ES-I3 (cell line): ENCODE measurements at regions not wholly inside any gene's neighbourhood (a gene's known extent, or its start where the extent isn't known, plus 50 kb on each side); places are given as distances from the start of the nearest gene placed in this dataset.
"Not testable (repeated sequence)": the region's sequence is repeated elsewhere in the genome, so short reads cannot be mapped to it uniquely, and the experiment has no call there.

Source experiments
- H3K36me3 ChIP-seq: 2 replicates; pipeline ENCODE4 v1.6.1; 2013; ENCODE audit warnings: mild to moderate bottlenecking, low read length, control low read depth, moderate library complexity; ENCODE audit not compliant: insufficient read depth
- H3K4me1 ChIP-seq: 2 replicates; pipeline ENCODE4 v1.6.1; 2013; ENCODE audit warnings: mild to moderate bottlenecking, control low read depth, low read length; ENCODE audit not compliant: insufficient read depth
- H3K9ac ChIP-seq: 2 replicates; pipeline ENCODE4 v1.6.1; 2013; ENCODE audit warnings: low read depth, mild to moderate bottlenecking, low read length, moderate library complexity
- H3K9me3 ChIP-seq: 2 replicates; pipeline ENCODE4 v1.6.1; 2013; ENCODE audit warnings: mild to moderate bottlenecking, low read length, moderate library complexity; ENCODE audit not compliant: control insufficient read depth, insufficient read depth

- Histone ChIP-seq H3K9ac (no peak overlapping the region), H3K36me3 (no peaks in the 10 kb centered on the region), H3K4me1 (no peaks in the 10 kb centered on the region), H3K9me3 (no peaks in the 10 kb centered on the region)
These were observed 368.3 kb upstream of the TMPRSS15 start for GRCh38 chr21:18771845-18772380.

DNA sequence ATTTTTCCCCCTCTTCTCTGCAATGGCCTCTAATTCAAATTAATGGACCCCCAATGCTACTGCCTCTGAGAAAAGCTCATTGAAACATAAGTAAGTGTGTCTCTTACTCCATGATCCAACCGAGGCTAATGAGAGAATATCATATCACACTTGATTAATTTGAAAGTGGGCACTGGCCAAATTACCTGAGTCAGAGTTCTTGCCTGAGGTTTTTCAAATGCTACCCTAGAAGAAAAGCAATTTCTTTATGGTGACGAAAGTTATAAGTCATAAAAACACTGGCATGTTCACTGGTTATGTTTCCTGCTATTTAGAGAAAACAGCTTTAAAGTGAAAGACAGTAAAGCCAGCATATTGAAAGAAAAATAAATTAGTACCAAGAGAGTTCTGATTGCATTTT is 368.8 kb upstream of the TMPRSS15 start:
- Histone ChIP-seq H3K9me3 (no peaks in the 10 kb centered on the region), H3K36me3 (no peaks in the 10 kb centered on the region), H3K4me1 (no peaks in the 10 kb centered on the region), H3K9ac (no peak overlapping the region)

- no peaks in the 10 kb centered on the region for H3K4me1 ChIP-seq
- no peaks in the 10 kb centered on the region for H3K36me3 ChIP-seq
- H3K9ac ChIP-seq, result no peak overlapping the region
- H3K9me3 ChIP-seq, result no peaks in the 10 kb centered on the region
These were observed 369.3 kb upstream of the TMPRSS15 start for GRCh38 chr21:18772897-18773296.

DNA sequence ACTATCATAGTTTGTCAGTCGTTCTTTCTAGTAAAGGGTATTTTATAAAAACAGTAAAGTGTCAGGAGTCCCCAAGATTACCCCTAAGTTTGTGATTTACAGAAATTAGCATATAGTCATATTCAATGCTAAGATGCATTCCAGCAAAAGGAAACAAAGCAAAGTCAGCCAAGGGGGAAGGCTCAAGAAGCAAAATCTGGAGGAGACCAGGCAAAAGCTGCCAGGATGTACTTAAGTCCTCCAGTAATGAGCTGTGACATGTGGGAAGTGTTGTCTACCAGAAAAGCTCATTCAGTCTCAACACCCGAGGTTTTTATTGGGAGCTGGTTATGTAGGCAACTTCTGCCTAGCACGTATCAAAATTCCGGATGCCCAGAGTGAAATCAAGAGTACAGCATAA is 373.4 kb upstream of the TMPRSS15 start:
- Histone ChIP-seq H3K9me3 (0 out of 2 replicates have a peak, but pooled peaks cover 3% of the 10 kb centered on the region), H3K4me1 (no peaks in the 10 kb centered on the region), H3K9ac (no peak overlapping the region), H3K36me3 (no peaks in the 10 kb centered on the region)

DNA sequence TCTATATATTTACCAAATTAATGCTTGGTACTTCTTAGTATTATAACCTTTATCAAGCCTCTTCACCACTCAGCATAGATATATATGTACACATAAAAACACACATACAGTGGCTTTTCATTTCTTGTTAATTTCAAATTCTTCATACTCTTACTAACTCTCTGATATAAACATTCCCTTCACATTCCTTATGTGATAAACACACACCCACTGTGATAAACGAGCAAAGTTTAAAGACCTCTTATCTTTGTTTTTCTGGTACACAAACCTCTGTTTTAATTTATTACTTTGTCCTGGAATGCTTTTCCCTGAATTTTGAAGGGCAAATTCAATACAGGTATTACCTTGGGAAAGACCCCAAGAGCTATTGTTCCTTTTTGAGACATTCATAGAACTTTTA is 379.1 kb upstream of the TMPRSS15 start:
- Histone ChIP-seq H3K36me3 (no peaks in the 10 kb centered on the region), H3K9ac (no peak overlapping the region), H3K9me3 (0 out of 2 replicates have a peak, but pooled peaks cover 3% of the 10 kb centered on the region), H3K4me1 (no peaks in the 10 kb centered on the region)

DNA sequence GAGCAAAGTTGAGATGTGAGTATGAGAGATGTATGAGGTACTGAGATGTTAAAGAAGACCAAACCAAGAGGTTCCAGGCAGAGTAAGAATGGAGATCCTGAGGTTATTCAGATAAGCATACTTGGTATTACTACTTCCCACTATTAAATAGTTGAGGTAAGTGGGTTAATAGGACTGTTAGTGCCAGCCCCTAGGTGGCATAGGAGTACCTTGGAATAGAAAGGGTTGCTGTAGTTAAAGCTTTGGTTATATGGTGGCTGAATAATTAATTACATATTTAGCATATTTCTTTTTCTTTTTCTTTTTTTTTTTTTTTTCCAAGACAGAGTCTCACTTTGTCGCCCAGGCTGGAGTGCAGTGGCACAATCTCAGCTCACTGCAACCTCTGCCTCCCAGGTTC is 397.9 kb upstream of the TMPRSS15 start:
- Histone ChIP-seq H3K9me3 (0 out of 2 replicates have a peak, but pooled peaks cover 2% of the 10 kb centered on the region), H3K36me3 (no peaks in the 10 kb centered on the region), H3K9ac (no peak overlapping the region), H3K4me1 (no peaks in the 10 kb centered on the region)

- Histone ChIP-seq H3K4me1 (no peaks in the 10 kb centered on the region), H3K9ac (no peak overlapping the region), H3K9me3 (0 out of 2 replicates have a peak, but pooled peaks cover 2% of the 10 kb centered on the region), H3K36me3 (no peaks in the 10 kb centered on the region)
These were observed 400.0 kb upstream of the TMPRSS15 start for GRCh38 chr21:18803624-18804023.

DNA sequence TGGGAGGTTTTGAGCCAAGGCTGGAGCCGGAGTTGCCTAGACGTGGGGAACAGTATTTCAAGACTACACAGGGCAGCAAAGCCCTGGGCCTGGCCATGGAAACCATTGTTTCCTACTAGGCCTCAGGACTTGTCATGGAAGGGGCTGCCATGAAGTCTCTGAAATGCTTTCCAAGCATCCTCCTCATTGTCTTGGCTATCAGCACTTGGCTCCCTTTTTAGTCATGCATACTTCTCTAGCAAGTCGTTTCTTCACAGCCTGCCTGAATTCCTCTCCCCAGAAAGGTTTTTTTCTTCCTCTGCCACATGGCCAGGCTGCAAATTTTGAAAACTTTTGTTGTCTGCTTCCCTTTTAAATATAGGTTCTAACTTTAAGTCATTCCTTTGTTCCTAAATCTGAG is 406.6 kb upstream of the TMPRSS15 start:
- H3K36me3 ChIP-seq, result no peaks in the 10 kb centered on the region
- no peaks in the 10 kb centered on the region for H3K4me1 ChIP-seq
- 0 out of 2 replicates have a peak, but pooled peaks cover 2% of the 10 kb centered on the region for H3K9me3 ChIP-seq
- no peak overlapping the region for H3K9ac ChIP-seq

- H3K9ac ChIP-seq, result no peak overlapping the region
- H3K4me1 ChIP-seq, result no peaks in the 10 kb centered on the region
- no peaks in the 10 kb centered on the region for H3K9me3 ChIP-seq
- H3K36me3 ChIP-seq, result no peaks in the 10 kb centered on the region
These were observed 408.7 kb upstream of the TMPRSS15 start for GRCh38 chr21:18812308-18812707.

GRCh38 chr21:18819507-18819906 is 415.9 kb upstream of the TMPRSS15 start:
- no peak overlapping the region for H3K9ac ChIP-seq
- no peaks in the 10 kb centered on the region for H3K9me3 ChIP-seq
- H3K36me3 ChIP-seq, result no peaks in the 10 kb centered on the region
- H3K4me1 ChIP-seq, result no peaks in the 10 kb centered on the region

GRCh38 chr21:18826562-18826961 is 423.0 kb upstream of the TMPRSS15 start:
- Histone ChIP-seq H3K4me1 (no peaks in the 10 kb centered on the region), H3K9me3 (no peaks in the 10 kb centered on the region), H3K36me3 (no peaks in the 10 kb centered on the region), H3K9ac (no peak overlapping the region)

DNA sequence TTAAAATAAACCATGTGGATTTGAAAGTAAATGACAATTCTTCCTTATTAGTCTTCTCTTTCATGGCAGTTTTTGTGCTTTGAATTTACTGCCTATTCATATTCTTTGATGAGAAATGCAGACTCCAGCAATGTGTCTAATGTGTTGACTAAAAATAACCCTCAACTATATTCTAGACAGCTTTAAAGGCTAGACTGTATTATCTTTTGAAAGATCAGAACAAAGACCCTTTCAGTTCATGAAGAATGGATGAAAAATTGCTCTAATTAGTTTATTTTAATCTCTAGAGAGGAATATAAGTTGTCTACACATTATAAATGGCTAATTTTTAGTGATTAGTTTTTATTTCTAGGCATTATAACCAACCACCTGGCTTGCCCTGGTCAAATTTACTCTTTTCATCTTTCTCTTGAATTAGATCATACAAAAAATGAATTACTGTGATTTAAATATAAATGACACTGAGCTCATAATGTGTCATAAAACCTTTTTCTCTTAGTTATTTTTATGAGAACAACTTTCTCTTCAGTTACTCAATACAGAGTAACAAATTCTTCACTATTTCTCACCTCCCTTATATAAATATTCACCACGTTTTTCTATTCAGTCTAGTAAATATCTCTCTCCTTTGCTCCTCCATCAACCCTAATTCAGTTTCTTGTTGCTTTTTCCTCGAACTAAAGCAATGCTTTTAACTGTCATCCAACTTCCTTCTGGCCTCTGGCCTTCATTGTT is 428.5 kb upstream of the TMPRSS15 start:
- H3K9ac ChIP-seq, result no peak overlapping the region
- no peaks in the 10 kb centered on the region for H3K4me1 ChIP-seq
- H3K36me3 ChIP-seq, result no peaks in the 10 kb centered on the region
- no peaks in the 10 kb centered on the region for H3K9me3 ChIP-seq

GRCh38 chr21:18832950-18833349 is 429.4 kb upstream of the TMPRSS15 start:
- Histone ChIP-seq H3K4me1 (no peaks in the 10 kb centered on the region), H3K9ac (no peak overlapping the region), H3K9me3 (no peaks in the 10 kb centered on the region), H3K36me3 (no peaks in the 10 kb centered on the region)

GRCh38 chr21:18834121-18834520 is 430.5 kb upstream of the TMPRSS15 start:
- H3K36me3 ChIP-seq, H3K9me3 ChIP-seq, H3K4me1 ChIP-seq, H3K9ac ChIP-seq: not testable (repeated sequence)

DNA sequence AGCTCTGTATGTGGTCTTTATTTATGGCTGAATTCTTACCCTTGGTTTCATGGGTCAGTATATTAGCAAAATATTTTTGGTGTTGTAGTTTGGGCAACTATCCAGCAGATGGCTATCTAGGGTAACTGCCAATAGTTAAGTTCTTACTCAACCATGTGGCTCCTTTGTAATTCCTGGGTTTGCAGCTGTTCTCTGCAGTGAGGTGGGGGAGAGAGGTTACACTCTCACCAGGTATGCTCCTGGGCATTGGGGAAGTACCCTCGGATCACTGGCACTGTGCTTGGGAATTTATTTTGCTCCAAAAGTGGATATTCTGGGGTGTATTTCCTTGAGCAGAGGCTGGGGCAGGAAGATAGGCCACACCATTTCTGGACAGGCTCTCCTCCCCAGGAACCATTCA is 436.7 kb upstream of the TMPRSS15 start:
- no peak overlapping the region for H3K9ac ChIP-seq
- no peaks in the 10 kb centered on the region for H3K4me1 ChIP-seq
- no peaks in the 10 kb centered on the region for H3K9me3 ChIP-seq
- H3K36me3 ChIP-seq, result no peaks in the 10 kb centered on the region
